A549 (cell line): ENCODE measurements at regions not wholly inside any gene's neighbourhood (a gene's known extent, or its start where the extent isn't known, plus 50 kb on each side); places are given as distances from the start of the nearest gene placed in this dataset.

Source experiments
- ATAC-seq, 2 experiments: fragments of 200-7000 bp in 1 of 2; fragments of >200 bp in 1 of 2; cut with Nextera tagmentation in 1 of 2; cut with Tn5 transposase in 1 of 2; 3 replicates each; pipeline versions ENCODE4 v1.8.0 to v1.9.1; 2018 to 2020; ENCODE audit warnings: mild to moderate bottlenecking in 1 of 2, moderate library complexity in 1 of 2
- CTCF ChIA-PET: fragments of 300-600 bp; sonication (Branson Sonifier 250); formaldehyde crosslinking; extraction: SDS; loops from one replicate; lab custom pipeline; 2021; ENCODE audit warnings: antibody characterized with exemption, inconsistent platforms; lab: Yijun Ruan, JAX
- POLR2A ChIA-PET: fragments of 350-600 bp; formaldehyde crosslinking; extraction: SDS; loops from one replicate; lab custom pipeline; 2021; ENCODE audit warnings: antibody characterized with exemption, inconsistent platforms; lab: Yijun Ruan, JAX
- DNase-seq, 2 experiments: peaks; one replicate each; pipeline versions ENCODE4 v3.0.0 to v3.0.0-alpha.2; 2011 to 2016; ENCODE audit warnings: low read depth in 1 of 2, low spot score in 1 of 2
- FAIRE-seq: peaks from 2 replicates; lab custom pipeline; 2011; peaks lifted over from hg19 to GRCh38; lab: Jason Lieb, UNC
- H3K27ac ChIP-seq, 2 experiments: fragments of >200 bp; sonication (Bioruptor Twin); formaldehyde crosslinking; 3 replicates each; pipeline ENCODE4 v1.5.1; 2016 to 2017
- H3K4me1 ChIP-seq: fragments of >200 bp; sonication (Bioruptor Twin); formaldehyde crosslinking; 3 replicates; pipeline ENCODE4 v1.6.1; 2016
- H3K4me2 ChIP-seq: fragments of >200 bp; sonication (Bioruptor Twin); formaldehyde crosslinking; 3 replicates; pipeline ENCODE4 v1.6.1; 2016
- H3K4me3 ChIP-seq: fragments of >200 bp; sonication (Bioruptor Twin); formaldehyde crosslinking; 3 replicates; pipeline ENCODE4 v1.5.1; 2016
- H3K9me3 ChIP-seq: fragments of >200 bp; sonication (Bioruptor Twin); formaldehyde crosslinking; 3 replicates; pipeline ENCODE4 v1.6.1; 2016
- BCL3 ChIP-seq: fragments of >200 bp; sonication (Bioruptor Twin); formaldehyde crosslinking; IDR thresholded peaks from 3 replicates; pipeline ENCODE4 v1.6.1; 2016
- BHLHE40 ChIP-seq: IDR thresholded peaks from 2 replicates; pipeline ENCODE4 v1.6.1; 2012; ENCODE audit warnings: low read depth, low read length, inconsistent platforms
- CBX2 ChIP-seq: fragments of 200-600 bp; sonication (generic); IDR thresholded peaks from 2 replicates; pipeline ENCODE4 v1.6.1; 2016; ENCODE audit warnings: low read depth, mild to moderate bottlenecking, borderline replicate concordance
- CBX8 ChIP-seq: fragments of 200-600 bp; sonication (generic); IDR thresholded peaks from 2 replicates; pipeline ENCODE4 v1.6.1; 2016
- CHD2 ChIP-seq: fragments of 150-350 bp; IDR thresholded peaks from 2 replicates; pipeline ENCODE4 v1.6.1; 2014; ENCODE audit warnings: low read length; ENCODE audit not compliant: partially characterized antibody
- EHF ChIP-seq: fragments of 250-450 bp; sonication (Bioruptor Pico); IDR thresholded peaks from 2 replicates; pipeline ENCODE4 v1.5.0; 2020; ENCODE audit warnings: mild to moderate bottlenecking
- ESRRA ChIP-seq: fragments of 150-350 bp; IDR thresholded peaks from 2 replicates; pipeline ENCODE4 v1.6.1; 2014; ENCODE audit warnings: mild to moderate bottlenecking, low read length, borderline replicate concordance
- FOXS1 ChIP-seq: fragments of 250-450 bp; sonication (Bioruptor Pico); IDR thresholded peaks from 2 replicates; pipeline ENCODE4 v1.5.0; 2020; ENCODE audit warnings: mild to moderate bottlenecking, moderate library complexity
- GATA3 ChIP-seq: IDR thresholded peaks from 2 replicates; pipeline ENCODE4 v1.6.1; 2012; ENCODE audit warnings: borderline replicate concordance
- HEYL ChIP-seq: fragments of 250-450 bp; sonication (Bioruptor Pico); IDR thresholded peaks from 2 replicates; pipeline ENCODE4 v1.8.0; 2021; ENCODE audit warnings: mild to moderate bottlenecking, moderate library complexity
- HMGXB4 ChIP-seq: fragments of 250-450 bp; sonication (Bioruptor Pico); IDR thresholded peaks from 2 replicates; pipeline ENCODE4 v1.5.0; 2021; ENCODE audit warnings: mild to moderate bottlenecking, moderate library complexity, borderline replicate concordance
- HOXA7 ChIP-seq: fragments of 250-450 bp; sonication (Bioruptor Pico); IDR thresholded peaks from 2 replicates; pipeline ENCODE4 v1.5.0; 2020; ENCODE audit warnings: mild to moderate bottlenecking, moderate library complexity
- HOXB13 ChIP-seq: fragments of 250-450 bp; sonication (Bioruptor Pico); IDR thresholded peaks from 2 replicates; pipeline ENCODE4 v1.5.0; 2020; ENCODE audit warnings: low read depth, mild to moderate bottlenecking, moderate library complexity
- HOXB5 ChIP-seq: fragments of 250-450 bp; sonication (Bioruptor Pico); IDR thresholded peaks from 2 replicates; pipeline ENCODE4 v1.5.0; 2020; ENCODE audit warnings: mild to moderate bottlenecking, moderate library complexity
- JUN ChIP-seq, 2 experiments: fragments of >200 bp; sonication (Bioruptor Twin); formaldehyde crosslinking; IDR thresholded peaks; 2 replicates in 1 of 2; 3 replicates in 1 of 2; pipeline ENCODE4 v1.6.1; 2016 to 2017
- JUNB ChIP-seq: fragments of >200 bp; sonication (Bioruptor Twin); formaldehyde crosslinking; IDR thresholded peaks from 2 replicates; pipeline ENCODE4 v1.6.1; 2016
- KDM1A ChIP-seq: fragments of 200-600 bp; sonication (generic); IDR thresholded peaks from 2 replicates; pipeline ENCODE4 v1.6.1; 2016; ENCODE audit warnings: low read depth, mild to moderate bottlenecking
- MYC ChIP-seq: IDR thresholded peaks from 2 replicates; pipeline ENCODE4 v1.6.1; 2012; ENCODE audit warnings: mild to moderate bottlenecking, inconsistent platforms, low read length, improper control_type of control experiment, borderline replicate concordance
- NPAS2 ChIP-seq: fragments of 250-450 bp; sonication (Bioruptor Pico); IDR thresholded peaks from 2 replicates; pipeline ENCODE4 v1.8.0; 2022; ENCODE audit warnings: mild to moderate bottlenecking, moderate library complexity, borderline replicate concordance
- NR3C1 ChIP-seq: fragments of >200 bp; sonication (Bioruptor Twin); formaldehyde crosslinking; IDR thresholded peaks from 3 replicates; pipeline ENCODE4 v1.6.1; 2017
- PHF8 ChIP-seq: fragments of 200-600 bp; sonication (generic); IDR thresholded peaks from 2 replicates; pipeline ENCODE4 v1.6.1; 2016; ENCODE audit warnings: low read depth, mild to moderate bottlenecking, antibody characterized with exemption, moderate library complexity, borderline replicate concordance
- POLR2A ChIP-seq: IDR thresholded peaks from 2 replicates; pipeline ENCODE4 v1.6.1; 2012; ENCODE audit warnings: mild to moderate bottlenecking, low read length
- RAD21 ChIP-seq, 2 experiments: fragments of >200 bp in 1 of 2; sonication (Bioruptor Twin) in 1 of 2; formaldehyde crosslinking in 1 of 2; IDR thresholded peaks in 1 of 2; conservative IDR thresholded peaks in 1 of 2; 2 replicates in 1 of 2; 3 replicates in 1 of 2; pipeline ENCODE4 v1.6.1; 2012 to 2018; ENCODE audit warnings: inconsistent platforms in 1 of 2
- RARB ChIP-seq: fragments of 250-450 bp; sonication (Bioruptor Pico); IDR thresholded peaks from 2 replicates; pipeline ENCODE4 v1.8.0; 2021; ENCODE audit warnings: mild to moderate bottlenecking, moderate library complexity
- RNF2 ChIP-seq: fragments of 200-600 bp; sonication (generic); IDR thresholded peaks from 2 replicates; pipeline ENCODE4 v1.6.1; 2016; ENCODE audit warnings: low read depth, mild to moderate bottlenecking, antibody characterized with exemption, moderate library complexity, borderline replicate concordance
- SMC3 ChIP-seq: fragments of >200 bp; sonication (Bioruptor Twin); formaldehyde crosslinking; IDR thresholded peaks from 3 replicates; pipeline ENCODE4 v1.6.1; 2018; ENCODE audit warnings: inconsistent platforms
- ZC3H11A ChIP-seq: fragments of 450-650 bp; IDR thresholded peaks from 2 replicates; pipeline ENCODE4 v1.6.1; 2014; ENCODE audit warnings: antibody characterized with exemption, mild to moderate bottlenecking
- ZFP36 ChIP-seq: fragments of 450-650 bp; IDR thresholded peaks from 2 replicates; pipeline ENCODE4 v1.6.1; 2014; ENCODE audit warnings: borderline replicate concordance; ENCODE audit not compliant: partially characterized antibody
- ZSCAN20 ChIP-seq: fragments of 250-450 bp; sonication (Bioruptor Pico); IDR thresholded peaks from 2 replicates; pipeline ENCODE4 v1.8.0; 2022; ENCODE audit warnings: mild to moderate bottlenecking, moderate library complexity
- WGBS: methylation state at CpG from one replicate; pipeline ENCODE4 v1.1.6; 2017; ENCODE audit errors: missing lambda C conversion rate; 5-methylcytosine and 5-hydroxymethylcytosine counted together
- TF ChIP-seq, protein P1 (sequence below): IDR thresholded peaks from 2 replicates; pipeline ENCODE4 v1.6.1; 2012
- TF ChIP-seq, protein P2 (sequence below): IDR thresholded peaks from 2 replicates; pipeline ENCODE4 v1.6.1; 2012; ENCODE audit warnings: low read depth, borderline replicate concordance

- FAIRE-seq (no peak), ATAC-seq (no peak), DNase-seq (no peak)
- H3K4me2 ChIP-seq = no peak overlapping the region
- H3K4me1 ChIP-seq = peaks cover 18% of the 10 kb centered on the region; the same call in 2 of the 3 replicates
- TF ChIP-seq BHLHE40 (no peak), ZFP36 (no peak), CBX8 (no peak), JUNB (no peak), POLR2A (no peak), RNF2 (no peak), RAD21 (conservative IDR thresholded peaks at IDR 0.05 in 1 of 2, IDR thresholded peaks at IDR 0.05 in 1 of 2) (no peak), BCL3 (no peak), HEYL (CRISPR knock-in tag) (no peak), GATA3 (no peak), ZC3H11A (no peak)
- CTCF ChIA-PET = no interaction called here
- H3K27ac ChIP-seq = no peak overlapping the region
- H3K4me3 ChIP-seq = no peak overlapping the region
- whole genome bisulfite sequencing = 72% methylated on average over 17 of the region's 17 CpGs
- no peaks in the 10 kb centered on the region for H3K9me3 ChIP-seq
- POLR2A ChIA-PET = no interaction called here
Measured at GRCh38 chr6:10314163-10314955, 100.5 kb downstream of the TFAP2A start.

DNA sequence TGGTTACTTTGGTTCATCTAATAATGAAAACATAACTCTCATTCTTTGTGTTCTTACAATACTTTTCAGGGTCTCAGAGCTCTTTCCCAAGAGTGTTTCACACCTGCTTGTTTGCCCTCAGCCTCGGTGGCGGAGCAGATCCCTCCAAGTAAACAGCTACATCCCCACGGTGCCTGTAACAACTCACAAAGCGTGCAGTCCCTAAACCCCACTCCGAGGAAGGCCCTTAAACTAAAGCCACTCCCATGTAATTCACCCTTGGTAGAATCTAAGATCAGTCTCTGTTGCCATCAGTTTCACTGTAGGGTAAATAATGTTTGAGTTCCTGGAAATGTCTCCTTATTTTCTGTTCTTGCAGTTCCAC, 101.1 kb downstream of the TFAP2A start:
- Histone ChIP-seq H3K27ac (no peak overlapping the region), H3K9me3 (no peaks in the 10 kb centered on the region), H3K4me2 (no peak overlapping the region), H3K4me1 (peaks cover 18% of the 10 kb centered on the region; the same call in 2 of the 3 replicates), H3K4me3 (no peak overlapping the region)
- no peak for DNase-seq
- ChIA-PET POLR2A (no interaction called here), CTCF (no interaction called here)
- no peak for ATAC-seq
- FAIRE-seq = no peak
- TF ChIP-seq FOXS1 (CRISPR knock-in tag) (no peak), HOXA7 (CRISPR knock-in tag) (no peak), PHF8 (no peak), HOXB5 (CRISPR knock-in tag) (no peak), NPAS2 (CRISPR knock-in tag) (no peak), KDM1A (no peak), CBX8 (no peak)
- WGBS = 92% methylated on average over 5 of the region's 5 CpGs

DNA sequence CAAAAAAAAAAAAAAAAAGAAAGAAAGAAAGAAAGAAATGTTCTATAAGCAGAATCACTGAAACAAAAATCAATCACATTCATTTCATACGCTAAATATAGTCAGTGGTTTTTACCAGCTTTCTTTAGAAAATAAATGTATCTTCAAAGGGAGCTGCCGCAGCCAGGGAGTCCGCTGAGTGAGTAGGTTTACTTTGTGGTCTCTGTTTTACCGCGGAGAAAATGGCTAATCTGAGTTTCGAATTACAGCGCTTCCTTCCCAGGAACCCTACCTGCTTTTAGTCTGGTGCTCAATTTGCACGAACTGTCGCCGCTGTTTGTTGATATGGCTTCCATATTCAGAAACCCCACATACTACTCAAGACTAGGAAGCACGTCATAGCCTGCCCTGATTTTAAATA, 102.4 kb downstream of the TFAP2A start:
- peaks cover 18% of the 10 kb centered on the region; the same call in 2 of the 3 replicates for H3K4me1 ChIP-seq
- POLR2A ChIA-PET = no interaction called here
- WGBS = 93% methylated on average over 11 of the region's 11 CpGs

More for the DNA sequence above, 102.4 kb downstream of the TFAP2A start:
- CTCF ChIA-PET = no interaction called here
- no peak overlapping the region for H3K4me3 ChIP-seq
- no peak for TF ChIP-seq ESRRA
- no peak for TF ChIP-seq EHF (CRISPR knock-in tag)
- no peak for TF ChIP-seq RARB
- no peak for TF ChIP-seq JUN (IDR thresholded peaks at IDR 0.05)
- no peak for TF ChIP-seq HMGXB4 (CRISPR knock-in tag)
- no peak for TF ChIP-seq ZSCAN20 (CRISPR knock-in tag)
- TF ChIP-seq PHF8 = no peak
- no peak for TF ChIP-seq MYC
- no peak for TF ChIP-seq BHLHE40
- no peak for TF ChIP-seq HOXA7 (CRISPR knock-in tag)
- TF ChIP-seq HOXB13 = no peak
- TF ChIP-seq NR3C1 = no peak
- TF ChIP-seq ZFP36 = no peak
- no peak for TF ChIP-seq CHD2
- TF ChIP-seq, protein P1, sequence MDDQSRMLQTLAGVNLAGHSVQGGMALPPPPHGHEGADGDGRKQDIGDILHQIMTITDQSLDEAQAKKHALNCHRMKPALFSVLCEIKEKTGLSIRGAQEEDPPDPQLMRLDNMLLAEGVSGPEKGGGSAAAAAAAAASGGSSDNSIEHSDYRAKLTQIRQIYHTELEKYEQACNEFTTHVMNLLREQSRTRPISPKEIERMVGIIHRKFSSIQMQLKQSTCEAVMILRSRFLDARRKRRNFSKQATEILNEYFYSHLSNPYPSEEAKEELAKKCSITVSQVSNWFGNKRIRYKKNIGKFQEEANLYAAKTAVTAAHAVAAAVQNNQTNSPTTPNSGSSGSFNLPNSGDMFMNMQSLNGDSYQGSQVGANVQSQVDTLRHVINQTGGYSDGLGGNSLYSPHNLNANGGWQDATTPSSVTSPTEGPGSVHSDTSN = no peak
- TF ChIP-seq CBX2 = no peak
- TF ChIP-seq, protein P2, sequence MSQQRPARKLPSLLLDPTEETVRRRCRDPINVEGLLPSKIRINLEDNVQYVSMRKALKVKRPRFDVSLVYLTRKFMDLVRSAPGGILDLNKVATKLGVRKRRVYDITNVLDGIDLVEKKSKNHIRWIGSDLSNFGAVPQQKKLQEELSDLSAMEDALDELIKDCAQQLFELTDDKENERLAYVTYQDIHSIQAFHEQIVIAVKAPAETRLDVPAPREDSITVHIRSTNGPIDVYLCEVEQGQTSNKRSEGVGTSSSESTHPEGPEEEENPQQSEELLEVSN = no peak
- no peak for TF ChIP-seq NPAS2 (CRISPR knock-in tag)
- TF ChIP-seq POLR2A = no peak
- TF ChIP-seq SMC3 = no peak
- TF ChIP-seq, all 56 proteins: peak for 0
- ATAC-seq (no peak), DNase-seq (no peak), FAIRE-seq (no peak)
- Histone ChIP-seq H3K27ac (no peak overlapping the region), H3K9me3 (no peaks in the 10 kb centered on the region), H3K4me2 (no peak overlapping the region)
